ENCODE measurements at regions not wholly inside any gene's neighbourhood (a gene's known extent, or its start where the extent isn't known, plus 50 kb on each side); places are given as distances from the start of the nearest gene placed in this dataset.

GRCh38 chr14:71606575-71606974, 325.7 kb upstream of the RGS6 start:
- H3K27ac ChIP-seq (ENCODE audit: low read depth in 1 of 2, low read length in 1 of 2) = no peak overlapping the region
- H3K36me3 ChIP-seq (ENCODE audit: control insufficient read depth in 4 of 4, insufficient read depth in 4 of 4, low read length in 4 of 4) = no peaks in the 10 kb centered on the region
- H3K9me3 ChIP-seq (ENCODE audit: control insufficient read depth in 4 of 4, insufficient read depth in 3 of 4, low read length in 3 of 4) = peaks cover 0 to 3% (median 0%) of the 10 kb centered on the region in 4 donors
- no peaks in the 10 kb centered on the region for H3K27me3 ChIP-seq (ENCODE audit: control insufficient read depth in 3 of 3, insufficient read depth in 3 of 3, low read length in 2 of 3)
- TF ChIP-seq CTCF (IDR thresholded peaks at IDR 0.05; ENCODE audit: control extremely low read depth, extremely low read depth) = no peak
- WGBS, 2 donors = 77 to 86% methylated on average over 5 of the region's 5 CpGs
- peaks cover 0 to 3% (median 0%) of the 10 kb centered on the region in 5 donors for H3K4me1 ChIP-seq (ENCODE audit: control insufficient read depth in 5 of 5, insufficient read depth in 5 of 5, low read length in 5 of 5)
- no peak overlapping the region for H3K4me3 ChIP-seq
- DNase-seq (no peak), ATAC-seq (ENCODE audit: insufficient read depth, low FRiP score) (no peak)
- no peak overlapping the region for H3K9ac ChIP-seq (ENCODE audit: insufficient read depth in 1 of 2, low read length in 2 of 2)

GRCh38 chr14:71607056-71607455, 325.2 kb upstream of the RGS6 start:
- Histone ChIP-seq H3K9me3 (ENCODE audit: control insufficient read depth in 4 of 4, insufficient read depth in 3 of 4, low read length in 3 of 4) (peaks cover 0 to 3% (median 0%) of the 10 kb centered on the region in 4 donors), H3K36me3 (ENCODE audit: control insufficient read depth in 4 of 4, insufficient read depth in 4 of 4, low read length in 4 of 4) (no peaks in the 10 kb centered on the region), H3K27ac (ENCODE audit: low read depth in 1 of 2, low read length in 1 of 2) (no peak overlapping the region), H3K27me3 (ENCODE audit: control insufficient read depth in 3 of 3, insufficient read depth in 3 of 3, low read length in 2 of 3) (no peaks in the 10 kb centered on the region), H3K9ac (ENCODE audit: insufficient read depth in 1 of 2, low read length in 2 of 2) (no peak overlapping the region), H3K4me1 (ENCODE audit: control insufficient read depth in 5 of 5, insufficient read depth in 5 of 5, low read length in 5 of 5) (peaks cover 0 to 3% (median 0%) of the 10 kb centered on the region in 5 donors), H3K4me3 (no peak overlapping the region)
- TF ChIP-seq CTCF (IDR thresholded peaks at IDR 0.05; ENCODE audit: control extremely low read depth, extremely low read depth) = no peak
- no peak for ATAC-seq (ENCODE audit: insufficient read depth, low FRiP score)
- 76 to 80% methylated on average over 3 of the region's 3 CpGs for WGBS, 2 donors
- DNase-seq = no peak

- no peaks in the 10 kb centered on the region for H3K36me3 ChIP-seq (ENCODE audit: control insufficient read depth in 4 of 4, insufficient read depth in 4 of 4, low read length in 4 of 4)
- no peak overlapping the region for H3K9ac ChIP-seq (ENCODE audit: insufficient read depth in 1 of 2, low read length in 2 of 2)
- H3K4me3 ChIP-seq = no peak overlapping the region
- no peak overlapping the region for H3K27ac ChIP-seq (ENCODE audit: low read depth in 1 of 2, low read length in 1 of 2)
- H3K27me3 ChIP-seq (ENCODE audit: control insufficient read depth in 3 of 3, insufficient read depth in 3 of 3, low read length in 2 of 3) = no peaks in the 10 kb centered on the region
- peak in 2 of 3 donors; percentile 34 to 68 for DNase-seq
- no peak for TF ChIP-seq CTCF (IDR thresholded peaks at IDR 0.05; ENCODE audit: control extremely low read depth, extremely low read depth)
- H3K4me1 ChIP-seq (ENCODE audit: control insufficient read depth in 5 of 5, insufficient read depth in 5 of 5, low read length in 5 of 5) = peaks cover 0 to 3% (median 0%) of the 10 kb centered on the region in 5 donors
- peaks cover 0 to 3% (median 0%) of the 10 kb centered on the region in 4 donors for H3K9me3 ChIP-seq (ENCODE audit: control insufficient read depth in 4 of 4, insufficient read depth in 3 of 4, low read length in 3 of 4)
- ATAC-seq (ENCODE audit: insufficient read depth, low FRiP score) = no peak
Observed at GRCh38 chr14:71610149-71610548, 322.1 kb upstream of the RGS6 start.

GRCh38 chr14:71610797-71611196, 321.4 kb upstream of the RGS6 start:
- no peak overlapping the region for H3K4me3 ChIP-seq
- peaks cover 0 to 3% (median 0%) of the 10 kb centered on the region in 5 donors for H3K4me1 ChIP-seq (ENCODE audit: control insufficient read depth in 5 of 5, insufficient read depth in 5 of 5, low read length in 5 of 5)
- no peak for TF ChIP-seq CTCF (IDR thresholded peaks at IDR 0.05; ENCODE audit: control extremely low read depth, extremely low read depth)
- H3K9me3 ChIP-seq (ENCODE audit: control insufficient read depth in 4 of 4, insufficient read depth in 3 of 4, low read length in 3 of 4) = peaks cover 0 to under 1% (median 0%) of the 10 kb centered on the region in 4 donors
- H3K27me3 ChIP-seq (ENCODE audit: control insufficient read depth in 3 of 3, insufficient read depth in 3 of 3, low read length in 2 of 3) = no peaks in the 10 kb centered on the region
- DNase-seq (no peak), ATAC-seq (ENCODE audit: insufficient read depth, low FRiP score) (no peak)
- no peak overlapping the region for H3K27ac ChIP-seq (ENCODE audit: low read depth in 1 of 2, low read length in 1 of 2)
- WGBS, 2 donors = 91 to 100% methylated on average over 1 of the region's 1 CpG
- no peak overlapping the region for H3K9ac ChIP-seq (ENCODE audit: insufficient read depth in 1 of 2, low read length in 2 of 2)
- H3K36me3 ChIP-seq (ENCODE audit: control insufficient read depth in 4 of 4, insufficient read depth in 4 of 4, low read length in 4 of 4) = no peaks in the 10 kb centered on the region

All from lung (tissue), 11 donors.